ENCODE measurements at regions not wholly inside any gene's neighbourhood (a gene's known extent, or its start where the extent isn't known, plus 50 kb on each side); places are given as distances from the start of the nearest gene placed in this dataset.
"Not testable (repeated sequence)": the region's sequence is repeated elsewhere in the genome, so short reads cannot be mapped to it uniquely, and the experiment has no call there.

GRCh38 chr15:77895742-77896141, 181.8 kb downstream of the TBC1D2B start:
- H3K27ac Mint-ChIP-seq: no peak overlapping the region
- no peaks in the 10 kb centered on the region for H3K36me3 Mint-ChIP-seq
- H3K4me3 Mint-ChIP-seq: no peak overlapping the region
- no peak for DNase-seq
- peaks cover 0 to 5% of the 10 kb centered on the region in 2 donors for H3K4me1 Mint-ChIP-seq
- H3K9me3 Mint-ChIP-seq: peaks cover 0 to 1% (median 0%) of the 10 kb centered on the region in 6 donors
- no peaks in the 10 kb centered on the region for H3K27me3 Mint-ChIP-seq (ENCODE audit: low read depth in 3 of 3)

GRCh38 chr15:77895145-77895544, 182.4 kb downstream of the TBC1D2B start:
- not testable (repeated sequence) for H3K4me1 Mint-ChIP-seq; H3K27ac Mint-ChIP-seq; H3K36me3 Mint-ChIP-seq; H3K4me3 Mint-ChIP-seq; DNase-seq; H3K9me3 Mint-ChIP-seq; H3K27me3 Mint-ChIP-seq (ENCODE audit: low read depth in 3 of 3)

GRCh38 chr15:77893671-77894640, 183.6 kb downstream of the TBC1D2B start:
- H3K9me3 Mint-ChIP-seq; H3K36me3 Mint-ChIP-seq; H3K4me3 Mint-ChIP-seq; H3K27me3 Mint-ChIP-seq (ENCODE audit: low read depth in 3 of 3); H3K27ac Mint-ChIP-seq; DNase-seq; H3K4me1 Mint-ChIP-seq: not testable (repeated sequence)

GRCh38 chr15:77893246-77893645, 184.3 kb downstream of the TBC1D2B start:
- H3K4me1 Mint-ChIP-seq; DNase-seq; H3K9me3 Mint-ChIP-seq; H3K4me3 Mint-ChIP-seq; H3K27ac Mint-ChIP-seq; H3K27me3 Mint-ChIP-seq (ENCODE audit: low read depth in 3 of 3); H3K36me3 Mint-ChIP-seq: not testable (repeated sequence)

GRCh38 chr15:77892335-77892734, 185.2 kb downstream of the TBC1D2B start:
- Mint-ChIP-seq H3K27ac (no peak overlapping the region), H3K4me3 (no peak overlapping the region), H3K27me3 (ENCODE audit: low read depth in 3 of 3) (peaks cover 0 to 4% (median 0%) of the 10 kb centered on the region in 3 donors), H3K4me1 (peaks cover 0 to 5% of the 10 kb centered on the region in 2 donors), H3K36me3 (no peaks in the 10 kb centered on the region), H3K9me3 (no peaks in the 10 kb centered on the region)
- no peak for DNase-seq

- not testable (repeated sequence) for H3K36me3 Mint-ChIP-seq; H3K27me3 Mint-ChIP-seq (ENCODE audit: low read depth in 3 of 3); DNase-seq; H3K4me1 Mint-ChIP-seq; H3K9me3 Mint-ChIP-seq; H3K27ac Mint-ChIP-seq
- H3K4me3 Mint-ChIP-seq: peak overlapping the region in 1 of 5 donors; percentile 24
Observed at GRCh38 chr15:77891862-77892261, 185.6 kb downstream of the TBC1D2B start.

- DNase-seq; H3K4me1 Mint-ChIP-seq; H3K27me3 Mint-ChIP-seq (ENCODE audit: low read depth in 3 of 3); H3K27ac Mint-ChIP-seq; H3K36me3 Mint-ChIP-seq; H3K9me3 Mint-ChIP-seq: not testable (repeated sequence)
- H3K4me3 Mint-ChIP-seq: peak overlapping the region in 3 of 5 donors; percentile 21 to 57 (median 29)
Observed at GRCh38 chr15:77890911-77891801, 186.4 kb downstream of the TBC1D2B start.

GRCh38 chr15:77889828-77890725, 187.4 kb downstream of the TBC1D2B start:
- H3K9me3 Mint-ChIP-seq; H3K27ac Mint-ChIP-seq; H3K4me1 Mint-ChIP-seq; H3K36me3 Mint-ChIP-seq; H3K27me3 Mint-ChIP-seq (ENCODE audit: low read depth in 3 of 3); DNase-seq: not testable (repeated sequence)
- H3K4me3 Mint-ChIP-seq: peak overlapping the region in 1 of 5 donors; percentile 33

GRCh38 chr15:77889009-77889806, 188.3 kb downstream of the TBC1D2B start:
- no peaks in the 10 kb centered on the region for H3K9me3 Mint-ChIP-seq
- no peak for DNase-seq

GRCh38 chr15:77887563-77888429, 189.7 kb downstream of the TBC1D2B start:
- H3K27ac Mint-ChIP-seq; H3K36me3 Mint-ChIP-seq; DNase-seq; H3K4me1 Mint-ChIP-seq; H3K4me3 Mint-ChIP-seq; H3K27me3 Mint-ChIP-seq (ENCODE audit: low read depth in 3 of 3); H3K9me3 Mint-ChIP-seq: not testable (repeated sequence)

More at GRCh38 chr15:77889009-77889806, 188.3 kb downstream of the TBC1D2B start:
- no peaks in the 10 kb centered on the region for H3K36me3 Mint-ChIP-seq
- H3K4me1 Mint-ChIP-seq: peaks cover 0 to 5% of the 10 kb centered on the region in 2 donors
- peaks cover 0 to 4% (median 0%) of the 10 kb centered on the region in 3 donors for H3K27me3 Mint-ChIP-seq (ENCODE audit: low read depth in 3 of 3)
- no peak overlapping the region for H3K27ac Mint-ChIP-seq
- peak overlapping the region in 1 of 5 donors; percentile 33 for H3K4me3 Mint-ChIP-seq

GRCh38 chr15:77886805-77887448, 190.6 kb downstream of the TBC1D2B start:
- Mint-ChIP-seq H3K4me1 (peaks cover 0 to 3% of the 10 kb centered on the region in 2 donors), H3K9me3 (no peaks in the 10 kb centered on the region), H3K36me3 (no peaks in the 10 kb centered on the region), H3K27me3 (ENCODE audit: low read depth in 3 of 3) (peaks cover 0 to 4% (median 0%) of the 10 kb centered on the region in 3 donors), H3K4me3 (no peak overlapping the region), H3K27ac (no peak overlapping the region)
- no peak for DNase-seq
